ENCODE measurements at regions not wholly inside any gene's neighbourhood (a gene's known extent, or its start where the extent isn't known, plus 50 kb on each side); places are given as distances from the start of the nearest gene placed in this dataset.

- TF ChIP-seq CTCF (IDR thresholded peaks at IDR 0.05; ENCODE audit: low read depth, low read length) (no peak), EZH2phosphoT487 (IDR thresholded peaks at IDR 0.05; ENCODE audit: low read depth) (no peak)
Observed at GRCh38 chrX:149114874-149115273, 390.2 kb downstream of the IDS start.
